GM18858 (cell line): ENCODE measurements at regions not wholly inside any gene's neighbourhood (a gene's known extent, or its start where the extent isn't known, plus 50 kb on each side); places are given as distances from the start of the nearest gene placed in this dataset.
"Not testable (repeated sequence)": the region's sequence is repeated elsewhere in the genome, so short reads cannot be mapped to it uniquely, and the experiment has no call there.

Experiments
- ATAC-seq: cut with Tn5 transposase; IDR thresholded peaks from one replicate; pipeline ENCODE4 v1.9.1; 2021; ENCODE audit not compliant: unreplicated experiment

DNA sequence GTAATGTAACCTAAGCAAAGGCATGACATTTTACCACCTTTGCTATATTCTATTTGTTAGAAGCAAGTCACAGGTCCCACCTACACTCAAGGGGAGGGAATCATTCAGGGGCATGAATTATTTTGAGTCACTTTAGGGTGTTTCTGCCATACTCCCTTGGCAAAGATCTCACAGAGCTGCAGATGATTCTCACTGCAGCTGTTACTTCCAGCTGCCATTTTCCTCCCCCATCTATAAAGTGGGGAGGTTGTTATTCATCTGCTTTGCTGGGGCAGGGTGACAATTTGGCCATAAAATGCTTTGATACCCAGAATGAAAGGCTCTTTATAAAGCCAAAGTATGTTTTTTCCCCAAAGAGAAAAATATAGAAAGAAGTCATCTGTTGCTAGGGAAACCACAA, 136.5 kb upstream of the SMIM31 start:
- no peak for ATAC-seq

DNA sequence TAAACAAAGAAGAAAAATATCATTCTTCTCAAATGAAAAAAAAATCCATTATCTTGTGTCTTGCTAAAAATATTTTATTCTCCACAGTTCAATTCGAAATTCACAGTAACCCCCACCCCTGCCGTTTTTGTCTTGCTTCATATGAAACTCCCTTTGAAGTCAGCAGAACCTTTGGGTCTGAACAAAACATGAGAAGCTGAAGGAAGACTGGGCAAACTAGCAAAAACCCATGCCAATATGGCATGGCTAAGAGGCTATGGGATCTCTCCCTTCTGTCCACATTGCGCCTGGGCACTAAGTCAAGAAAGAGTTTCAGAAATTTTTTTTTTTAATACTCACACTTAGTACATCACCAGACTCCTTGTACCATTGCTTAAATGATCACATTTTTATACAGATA, 136.0 kb upstream of the SMIM31 start:
- ATAC-seq: no peak

DNA sequence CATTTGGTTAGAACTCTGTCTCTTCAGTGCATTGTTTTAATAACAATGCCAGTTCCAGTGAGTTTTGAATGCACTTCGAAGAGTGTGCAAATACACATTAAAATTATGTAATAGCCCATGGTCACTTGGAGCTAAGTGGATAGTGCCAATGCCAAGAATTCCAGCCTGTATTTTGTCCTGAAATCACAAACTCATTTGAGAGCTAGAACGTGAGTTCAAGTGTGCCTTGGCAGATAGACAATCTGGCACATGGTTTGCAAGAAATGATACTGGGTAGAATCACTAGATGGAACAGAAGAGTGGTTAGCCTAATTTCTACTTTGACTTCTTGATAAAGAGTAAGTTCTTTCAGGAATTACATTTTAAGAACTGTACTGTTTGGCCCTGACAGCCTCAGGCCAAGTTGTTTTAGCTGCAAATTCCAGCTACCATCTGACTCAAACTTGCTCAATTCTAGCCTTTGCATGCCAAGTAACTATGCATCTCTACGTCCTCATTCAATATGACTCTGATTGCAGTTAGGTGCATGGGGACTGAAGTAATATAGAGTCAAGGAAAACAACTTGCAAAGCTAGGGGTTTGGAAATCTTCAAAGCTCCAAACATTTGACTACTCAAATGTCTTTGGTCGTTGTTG, 131.9 kb upstream of the SMIM31 start:
- no peak for ATAC-seq

DNA sequence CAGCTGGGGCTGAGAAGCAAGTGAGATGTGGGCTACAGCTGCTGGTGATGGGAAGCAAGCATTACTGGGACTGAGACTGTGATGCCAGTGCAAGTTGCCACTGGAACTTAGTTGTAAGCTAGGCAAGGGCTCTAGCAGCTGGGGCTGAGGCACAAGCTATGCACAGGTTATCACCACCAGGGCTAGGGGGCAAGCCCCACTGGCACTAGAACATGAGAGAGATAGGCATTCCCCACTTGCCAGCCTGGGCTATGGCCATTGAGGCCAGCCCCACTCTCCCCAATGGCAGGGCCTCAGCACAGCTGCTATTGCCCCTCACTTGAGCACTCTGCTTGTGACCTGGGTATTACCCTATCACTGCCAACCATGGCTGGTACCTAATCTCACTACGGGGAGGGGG, 130.8 kb upstream of the SMIM31 start:
- ATAC-seq: no peak

DNA sequence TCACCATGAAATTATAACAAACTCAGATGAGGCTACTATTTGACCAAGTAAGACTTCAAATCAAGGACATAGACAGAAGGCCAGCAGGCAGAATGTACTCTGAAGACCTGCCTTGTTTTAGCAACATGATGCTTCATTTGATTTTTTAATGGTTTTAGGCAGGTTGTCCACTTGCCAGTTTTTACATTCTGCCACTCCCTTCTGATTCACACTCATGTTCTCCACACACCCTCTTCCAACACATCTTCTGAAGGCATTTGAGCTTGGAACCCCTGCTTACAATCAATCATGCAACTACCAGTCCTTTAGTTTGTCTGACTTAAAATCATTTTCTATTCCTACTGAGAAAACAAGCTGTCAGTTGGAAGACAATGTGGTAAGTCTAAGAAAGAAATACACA, 114.9 kb upstream of the SMIM31 start:
- ATAC-seq: no peak

DNA sequence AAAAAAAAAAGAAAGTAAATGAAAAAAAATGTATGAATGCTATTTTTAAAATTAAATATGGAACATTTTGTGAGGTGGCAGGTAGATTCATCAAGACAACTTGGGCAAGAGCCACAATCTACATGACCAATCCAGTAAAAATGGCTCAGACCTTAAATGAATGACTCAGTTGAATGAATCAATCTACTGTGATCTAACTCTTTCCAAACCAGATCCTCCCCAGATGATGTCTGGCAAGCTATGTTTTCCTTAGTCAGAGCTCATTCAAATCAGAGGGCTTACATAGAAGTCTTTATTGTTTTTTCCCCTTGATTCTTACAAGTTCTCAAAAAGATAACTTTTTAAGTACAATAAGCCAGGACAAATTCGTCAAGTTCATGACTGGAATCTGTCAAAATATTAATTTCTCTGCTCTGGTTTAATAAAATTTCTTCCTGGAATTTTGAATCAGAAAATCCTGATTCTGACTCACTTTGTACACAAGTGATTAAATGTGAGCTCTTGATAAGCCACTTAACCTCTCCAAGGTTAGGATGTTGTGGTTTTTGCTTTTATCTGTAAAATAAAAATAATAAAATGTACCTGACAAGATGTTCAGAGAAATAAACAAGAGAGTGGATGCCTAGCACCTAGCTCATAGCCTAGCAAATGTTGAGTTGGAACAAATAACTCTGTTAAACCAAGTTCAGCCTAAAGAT, 105.6 kb upstream of the SMIM31 start:
- ATAC-seq: no peak

DNA sequence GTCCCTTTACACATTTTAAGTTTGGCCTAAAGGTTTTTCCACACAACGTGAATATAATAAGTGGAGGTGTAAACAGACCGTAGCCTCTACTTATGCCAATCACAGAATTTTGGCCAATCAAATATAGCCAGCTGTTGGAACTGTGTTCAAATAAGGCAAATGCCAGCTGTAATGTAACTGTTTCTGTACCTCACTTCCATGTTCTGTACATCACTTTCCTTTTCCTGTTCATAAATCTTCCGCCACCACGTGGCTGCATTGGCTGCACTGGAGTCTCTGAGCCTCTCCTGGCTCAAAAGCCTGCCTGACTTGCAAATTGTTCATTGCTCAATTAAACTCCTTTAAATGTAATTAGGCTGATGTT, 105.1 kb upstream of the SMIM31 start:
- ATAC-seq: no peak

DNA sequence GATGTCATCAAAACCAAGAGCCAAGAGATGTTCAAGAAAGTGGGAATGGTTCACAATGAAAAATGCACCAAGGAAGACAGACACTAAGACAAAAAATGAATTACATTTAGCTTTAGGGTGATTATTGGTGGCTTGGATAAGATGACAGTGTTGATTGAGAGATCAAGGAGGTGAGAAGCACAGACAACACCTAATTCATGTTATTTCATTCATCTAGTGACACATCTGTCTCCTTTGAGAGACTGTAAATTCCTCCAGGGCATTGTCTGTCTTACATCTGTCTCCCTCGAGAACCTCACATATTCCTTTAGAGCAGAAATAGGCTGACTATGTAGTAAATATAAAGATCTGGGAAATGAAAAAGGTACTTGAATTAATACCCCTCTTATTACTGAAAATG, 94.2 kb upstream of the SMIM31 start:
- ATAC-seq: no peak

DNA sequence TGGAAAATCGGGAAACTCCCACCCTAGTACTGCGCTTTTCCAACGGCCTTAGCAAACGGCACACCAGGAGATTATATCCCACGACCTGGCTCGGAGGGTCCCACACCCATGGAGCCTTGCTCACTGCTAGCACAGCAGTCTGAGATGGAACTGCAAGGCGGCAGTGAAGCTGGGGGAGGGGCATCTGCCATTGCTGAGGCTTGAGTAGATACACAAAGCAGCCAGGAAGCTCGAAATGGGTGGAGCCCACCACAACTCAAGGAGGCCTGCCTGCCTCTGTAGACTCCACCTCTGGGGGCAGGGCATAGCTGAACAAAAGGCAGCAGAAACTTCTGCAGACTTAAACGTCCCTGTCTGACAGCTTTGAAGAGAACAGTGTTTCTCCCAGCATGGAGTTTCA, 77.8 kb upstream of the SMIM31 start:
- ATAC-seq: not testable (repeated sequence)

DNA sequence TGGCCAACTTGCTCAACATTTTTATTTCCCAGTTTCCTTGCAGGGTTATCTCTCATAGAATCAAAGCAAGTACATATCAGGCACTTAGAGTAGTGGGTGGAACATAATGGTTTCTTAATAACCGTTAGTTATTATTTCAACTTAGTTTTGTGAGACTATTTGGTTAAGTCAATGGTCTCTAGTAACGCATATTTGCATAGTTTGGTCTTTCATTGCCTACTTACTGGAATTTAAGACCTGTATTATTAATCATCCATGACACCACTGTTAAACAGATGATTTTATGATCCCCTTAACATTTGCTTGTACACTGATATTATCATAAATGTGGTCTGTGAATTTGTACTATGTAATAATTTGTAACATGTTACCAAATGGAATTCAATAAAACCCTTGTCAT, 70.9 kb upstream of the SMIM31 start:
- ATAC-seq: no peak

DNA sequence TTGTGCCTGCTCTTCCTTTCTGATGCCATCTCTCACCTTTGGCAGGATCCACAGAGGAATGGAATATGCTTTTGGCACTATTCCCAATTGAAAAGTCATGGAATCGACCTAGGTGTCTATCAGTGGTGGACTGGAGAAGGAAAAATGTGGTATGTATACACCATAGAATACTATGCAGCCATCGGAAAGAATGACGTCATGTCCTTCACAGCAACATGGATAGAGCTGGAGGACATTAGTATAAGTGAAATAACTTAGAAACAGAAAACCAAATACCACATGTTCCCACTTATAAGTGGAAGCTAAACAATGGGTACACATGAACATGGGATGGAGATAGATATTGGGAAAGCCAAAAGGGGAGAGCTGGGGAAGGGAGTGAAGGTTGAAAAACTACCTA, 58.3 kb upstream of the SMIM31 start:
- no peak for ATAC-seq

DNA sequence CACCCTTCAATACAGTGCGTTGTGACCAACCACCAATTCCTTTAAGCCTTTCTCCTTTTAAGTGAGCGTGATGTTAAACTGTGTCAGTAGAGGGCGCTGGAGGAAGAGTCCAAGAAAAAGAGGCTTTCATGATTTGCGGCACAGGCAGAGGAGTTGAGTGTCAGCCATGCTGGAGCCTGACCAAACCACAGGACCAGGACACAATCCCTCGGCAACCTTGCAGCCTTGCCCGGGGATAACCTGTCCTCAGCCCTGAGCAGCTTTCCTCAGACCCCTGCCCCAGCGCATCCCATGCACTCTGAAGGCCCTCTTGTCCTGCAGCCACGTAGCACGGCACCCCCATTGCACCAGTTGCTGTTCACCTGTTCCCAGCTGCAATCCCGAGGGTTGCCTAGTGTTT, 53.5 kb upstream of the SMIM31 start:
- no peak for ATAC-seq

DNA sequence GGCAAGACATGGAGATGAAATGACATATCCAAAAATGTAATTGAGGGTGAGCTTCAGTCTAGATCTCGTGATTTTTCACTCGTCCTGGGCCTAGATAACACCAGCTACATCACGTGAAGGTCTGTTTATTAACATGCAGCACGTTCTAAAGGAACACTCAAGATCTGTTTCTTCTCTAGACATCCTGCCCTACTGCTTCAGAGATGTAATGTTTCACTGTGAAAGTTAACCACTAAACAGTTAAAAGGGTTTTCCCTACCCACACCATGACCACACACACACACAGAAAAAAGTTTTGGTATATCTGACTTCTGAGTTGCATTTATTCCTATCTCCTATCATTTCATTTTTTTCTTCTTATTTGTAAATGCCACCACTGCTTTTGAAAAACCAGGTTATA, 52.3 kb upstream of the SMIM31 start:
- peak; percentile 67 for ATAC-seq
